Adrenal gland (tissue), 9 donors: ENCODE measurements at regions not wholly inside any gene's neighbourhood (a gene's known extent, or its start where the extent isn't known, plus 50 kb on each side); places are given as distances from the start of the nearest gene placed in this dataset.
"Not testable (repeated sequence)": the region's sequence is repeated elsewhere in the genome, so short reads cannot be mapped to it uniquely, and the experiment has no call there.

Source experiments
- DNase-seq, 7 donors: peaks; one replicate each; pipeline ENCODE4 v3.0.0-alpha.2; 2019 to 2020
- H3K27ac ChIP-seq, 5 donors: fragments of 200-600 bp; sonication (generic) in 4 of 5; 1 replicate in 3 of 5; 2 replicates in 2 of 5; pipeline versions ENCODE4 v1.5.1 to v1.8.0; 2016 to 2020; ENCODE audit warnings: mild to moderate bottlenecking in 1 of 5
- H3K27me3 ChIP-seq: fragments of 200-600 bp; 2 replicates; pipeline ENCODE4 v1.8.0; 2021
- H3K36me3 ChIP-seq, 2 donors: fragments of 200-600 bp; replicated peaks in 1 of 2; 1 replicate in 1 of 2; 2 replicates in 1 of 2; pipeline versions ENCODE4 v1.5.1 to v1.8.0; 2018 to 2022
- H3K4me1 ChIP-seq, 2 donors: fragments of 200-600 bp; replicated peaks in 1 of 2; 1 replicate in 1 of 2; 2 replicates in 1 of 2; pipeline versions ENCODE4 v1.5.1 to v1.8.0; 2018 to 2021
- H3K4me3 ChIP-seq, 4 donors: fragments of 200-600 bp; sonication (generic) in 3 of 4; one replicate each; pipeline ENCODE4 v1.5.1; 2016 to 2018
- H3K9me3 ChIP-seq, 3 donors: fragments of 200-600 bp; sonication (generic) in 1 of 3; replicated peaks in 1 of 3; 1 replicate in 2 of 3; 2 replicates in 1 of 3; pipeline versions ENCODE4 v1.5.1 to v1.8.0; 2016 to 2021
- POLR2A ChIP-seq, 2 donors: fragments of 450-650 bp; IDR thresholded peaks; one replicate each; pipeline ENCODE4 v1.6.1; 2017; ENCODE audit warnings: antibody characterized with exemption in 2 of 2, mild to moderate bottlenecking in 2 of 2, moderate library complexity in 1 of 2
- WGBS, 4 donors: extraction: QIAGEN DNeasy Blood & Tissue Kit in 2 of 4; methylation state at CpG; one replicate each; pipeline versions ENCODE4 v1.1.5 to v1.1.7; 2013 to 2017; 5-methylcytosine and 5-hydroxymethylcytosine counted together
- intact Hi-C, 2 donors: fragments of 100-400 bp; cut with DNase I; formaldehyde crosslinking; loops; one replicate each; pipeline versions ENCODE4 v1.14.1 to v1.15.0; 2022 to 2023
- TF ChIP-seq, protein P1 (sequence below), 6 experiments: fragments of 450-650 bp in 4 of 6; fragments of 200-600 bp in 2 of 6; sonication (generic) in 1 of 6; IDR thresholded peaks; 1 replicate in 5 of 6; 2 replicates in 1 of 6; pipeline versions ENCODE4 v1.5.1 to v1.8.0; 2016 to 2021; ENCODE audit warnings: antibody characterized with exemption in 6 of 6, mild to moderate bottlenecking in 2 of 6, moderate library complexity in 1 of 6
- donor health status: healthy with polysubstance abuse.
- donor health status: Bipolar disorder and iron deficiency.
- donor health status: DM: yes; HTN: yes; CAD: no.
- donor health status: DM: no; HTN: no; CAD: no.
- donor health status: DM: no; HTN: no; CAD: no.

DNA sequence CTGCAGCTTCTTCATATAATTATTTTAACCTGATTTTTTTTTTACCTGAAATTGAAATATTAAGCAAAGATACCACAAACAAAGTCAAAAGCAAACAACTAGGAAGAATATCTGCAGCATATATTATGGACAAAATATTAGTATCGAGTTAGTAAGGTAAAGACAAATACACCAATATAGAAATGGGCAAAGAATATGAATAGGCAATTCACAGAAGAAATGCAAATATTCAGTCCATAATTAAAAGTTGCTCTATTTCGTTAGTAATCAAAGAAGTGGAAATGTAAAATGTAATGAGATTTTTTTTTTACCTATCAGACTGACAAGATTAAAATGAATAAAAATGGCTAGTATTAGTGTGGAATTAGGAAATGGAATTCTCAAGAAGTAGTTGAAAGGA lies 121.5 kb downstream of the CD83 start:
- Histone ChIP-seq H3K27me3 (peaks cover 3% of the 10 kb centered on the region), H3K27ac (no peak overlapping the region), H3K36me3 (no peaks in the 10 kb centered on the region), H3K4me3 (no peak overlapping the region), H3K4me1 (no peaks in the 10 kb centered on the region), H3K9me3 (peaks cover 0 to 11% (median 0%) of the 10 kb centered on the region in 3 donors)
- 83 to 93% (median 89%) methylated on average over 2 of the region's 2 CpGs for WGBS, 4 donors
- TF ChIP-seq, protein P1, sequence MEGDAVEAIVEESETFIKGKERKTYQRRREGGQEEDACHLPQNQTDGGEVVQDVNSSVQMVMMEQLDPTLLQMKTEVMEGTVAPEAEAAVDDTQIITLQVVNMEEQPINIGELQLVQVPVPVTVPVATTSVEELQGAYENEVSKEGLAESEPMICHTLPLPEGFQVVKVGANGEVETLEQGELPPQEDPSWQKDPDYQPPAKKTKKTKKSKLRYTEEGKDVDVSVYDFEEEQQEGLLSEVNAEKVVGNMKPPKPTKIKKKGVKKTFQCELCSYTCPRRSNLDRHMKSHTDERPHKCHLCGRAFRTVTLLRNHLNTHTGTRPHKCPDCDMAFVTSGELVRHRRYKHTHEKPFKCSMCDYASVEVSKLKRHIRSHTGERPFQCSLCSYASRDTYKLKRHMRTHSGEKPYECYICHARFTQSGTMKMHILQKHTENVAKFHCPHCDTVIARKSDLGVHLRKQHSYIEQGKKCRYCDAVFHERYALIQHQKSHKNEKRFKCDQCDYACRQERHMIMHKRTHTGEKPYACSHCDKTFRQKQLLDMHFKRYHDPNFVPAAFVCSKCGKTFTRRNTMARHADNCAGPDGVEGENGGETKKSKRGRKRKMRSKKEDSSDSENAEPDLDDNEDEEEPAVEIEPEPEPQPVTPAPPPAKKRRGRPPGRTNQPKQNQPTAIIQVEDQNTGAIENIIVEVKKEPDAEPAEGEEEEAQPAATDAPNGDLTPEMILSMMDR (IDR thresholded peaks at IDR 0.05) = no peak
- TF ChIP-seq POLR2A (IDR thresholded peaks at IDR 0.05) = no peak
- no peak for DNase-seq
- intact Hi-C loops = no loop called here

DNA sequence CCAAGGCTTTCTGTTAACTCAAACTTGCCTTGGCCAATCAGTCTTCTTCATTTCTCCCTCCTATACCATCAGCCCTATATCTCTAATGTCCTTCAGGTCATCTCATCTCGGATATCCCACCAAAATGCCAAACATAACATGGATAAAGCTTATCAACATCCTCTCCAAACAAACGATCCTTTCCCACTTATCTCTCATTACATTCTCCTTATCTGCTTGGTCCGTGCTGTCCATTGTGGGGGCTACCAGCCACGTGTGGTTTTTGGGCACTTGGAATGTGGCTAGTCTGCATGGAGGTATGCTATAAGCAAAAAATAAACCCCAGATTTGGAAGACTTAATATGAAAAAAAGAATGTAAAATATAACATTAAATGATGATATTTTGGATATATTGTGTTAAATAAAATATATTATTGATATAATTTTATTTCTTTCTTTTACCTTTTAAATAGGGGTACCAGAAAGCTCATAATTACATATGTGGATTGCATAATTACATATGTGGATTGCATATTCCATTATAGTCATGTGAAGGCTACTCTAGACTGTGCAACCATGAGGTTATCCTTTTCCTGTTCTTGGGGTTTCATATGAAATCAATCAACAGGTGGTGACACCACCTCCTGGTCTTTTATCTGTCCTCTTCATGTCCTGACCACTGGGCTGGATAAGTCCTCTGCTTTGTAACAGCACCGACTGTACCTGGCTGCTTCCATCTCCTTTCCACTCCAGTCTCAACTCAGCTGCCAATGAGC lies 123.0 kb downstream of the CD83 start:
- Histone ChIP-seq H3K27me3 (peaks cover 3% of the 10 kb centered on the region), H3K9me3 (peaks cover 0 to 11% (median 0%) of the 10 kb centered on the region in 3 donors), H3K4me1 (no peaks in the 10 kb centered on the region), H3K27ac (no peak overlapping the region), H3K36me3 (no peaks in the 10 kb centered on the region), H3K4me3 (no peak overlapping the region)
- intact Hi-C loops = no loop called here
- TF ChIP-seq, protein P1 (IDR thresholded peaks at IDR 0.05) = no peak
- TF ChIP-seq POLR2A (IDR thresholded peaks at IDR 0.05) = no peak
- no peak for DNase-seq
- 56 to 71% (median 63%) methylated on average over 5 of the region's 5 CpGs for WGBS, 4 donors

DNA sequence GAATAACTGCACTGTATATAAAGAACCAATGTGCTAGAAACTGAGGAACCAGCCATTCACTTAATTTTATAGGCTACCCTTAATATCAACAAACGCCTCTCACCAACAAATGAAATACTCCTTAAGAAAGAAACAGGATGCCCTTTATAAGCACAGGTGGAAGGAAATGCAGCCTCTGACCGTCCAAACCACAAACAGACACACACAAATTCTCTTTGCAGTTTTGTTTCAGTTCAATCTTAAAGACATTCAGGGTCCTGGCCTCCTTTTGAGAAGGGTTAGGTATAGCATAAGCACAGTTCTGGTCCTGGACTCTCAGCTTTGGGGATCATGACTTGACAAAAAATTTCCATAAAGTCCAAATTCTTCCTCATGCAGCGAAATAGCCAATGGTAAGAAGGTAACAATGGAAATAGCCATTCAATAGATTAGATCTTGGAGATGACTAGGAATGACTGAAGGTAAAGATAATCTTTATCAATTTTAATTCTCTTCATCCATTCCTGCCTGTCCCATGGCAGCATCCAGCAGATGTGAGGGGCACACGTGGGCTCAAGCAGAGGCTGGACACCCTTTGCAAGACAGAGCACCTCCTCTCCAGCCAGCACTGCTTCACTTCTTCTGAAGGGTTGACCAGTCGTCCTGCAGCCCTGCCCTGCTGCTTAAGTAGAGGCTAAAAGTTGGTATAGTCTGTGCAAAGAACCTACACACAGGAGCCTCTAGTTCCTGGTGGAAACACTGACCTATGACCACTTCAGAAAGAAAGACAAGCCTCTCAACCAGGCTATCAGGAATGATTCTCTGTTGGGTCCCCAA lies 123.9 kb downstream of the CD83 start:
- DNase-seq = no peak
- H3K4me3 ChIP-seq = no peak overlapping the region
- H3K36me3 ChIP-seq = no peaks in the 10 kb centered on the region
- no peaks in the 10 kb centered on the region for H3K4me1 ChIP-seq
- 73 to 78% (median 75%) methylated on average over 4 to 5 of the region's 5 CpGs for WGBS, 4 donors
- TF ChIP-seq, protein P1 (IDR thresholded peaks at IDR 0.05) = no peak
- no peak for TF ChIP-seq POLR2A (IDR thresholded peaks at IDR 0.05)
- H3K27me3 ChIP-seq = peaks cover 3% of the 10 kb centered on the region
- peaks cover 0 to 11% (median 0%) of the 10 kb centered on the region in 3 donors for H3K9me3 ChIP-seq
- H3K27ac ChIP-seq = no peak overlapping the region
- intact Hi-C loops = no loop called here

DNA sequence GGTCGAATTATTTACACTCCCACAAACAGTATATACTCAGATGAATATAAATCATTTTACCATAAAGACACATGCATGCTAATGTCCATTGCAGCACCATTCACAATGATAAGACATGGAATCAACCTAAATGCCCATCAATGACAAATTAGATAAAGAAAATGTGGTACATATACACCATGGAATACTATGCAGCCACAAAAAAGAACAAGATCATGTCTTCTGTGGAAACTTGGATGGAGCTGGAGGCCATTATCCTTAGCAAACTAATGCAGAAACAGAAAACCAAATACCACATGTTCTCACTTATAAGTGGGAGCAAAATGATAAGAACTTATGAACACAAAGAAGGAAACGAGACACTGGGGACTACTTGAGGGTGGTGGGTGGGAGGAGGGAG lies 125.3 kb downstream of the CD83 start:
- H3K27ac ChIP-seq, DNase-seq, H3K36me3 ChIP-seq, H3K4me1 ChIP-seq, H3K4me3 ChIP-seq, H3K27me3 ChIP-seq, intact Hi-C loops: not testable (repeated sequence)
- WGBS, 4 donors = 87 to 94% (median 92%) methylated on average over 2 of the region's 2 CpGs
- H3K9me3 ChIP-seq = peaks cover 0 to 11% (median 0%) of the 10 kb centered on the region in 3 donors
